Spleen (tissue), 7 donors: ENCODE measurements at regions not wholly inside any gene's neighbourhood (a gene's known extent, or its start where the extent isn't known, plus 50 kb on each side); places are given as distances from the start of the nearest gene placed in this dataset.

Experiments used
- CTCF ChIP-seq, 11 experiments: fragments of 200-600 bp in 7 of 11; fragments of 450-650 bp in 4 of 11; sonication (generic) in 4 of 11; IDR thresholded peaks in 8 of 11; conservative IDR thresholded peaks in 3 of 11; 1 replicate in 7 of 11; 2 replicates in 4 of 11; pipeline versions ENCODE4 v1.4.0 to v1.8.0; 2016 to 2021; ENCODE audit warnings: antibody characterized with exemption in 11 of 11, inconsistent platforms in 4 of 11, mild to moderate bottlenecking in 1 of 11
- POLR2A ChIP-seq, 3 donors: fragments of 450-650 bp; IDR thresholded peaks; one replicate each; pipeline ENCODE4 v1.5.1; 2017; ENCODE audit warnings: antibody characterized with exemption in 3 of 3, mild to moderate bottlenecking in 1 of 3
- POLR2AphosphoS5 ChIP-seq, 3 donors: sonication (generic); formaldehyde crosslinking; IDR thresholded peaks; one replicate each; pipeline ENCODE4 v1.5.1; 2017; ENCODE audit warnings: antibody characterized with exemption in 3 of 3
- donor health status: DM: no; HTN: no; CAD: no; lungs with moderate emphysema.
- donor health status: DM: no; HTN: no; CAD: no.
- donor health status: DM: no; HTN: no; CAD: no.

GRCh38 chr3:163196245-163196644 lies 1699.6 kb downstream of the OTOL1 start:
- no peak for TF ChIP-seq CTCF (IDR thresholded peaks at IDR 0.05 in 8 of 11, conservative IDR thresholded peaks at IDR 0.05 in 3 of 11)
- TF ChIP-seq POLR2A (IDR thresholded peaks at IDR 0.05): no peak
- no peak for TF ChIP-seq POLR2AphosphoS5 (IDR thresholded peaks at IDR 0.05)
